ENCODE measurements at regions not wholly inside any gene's neighbourhood (a gene's known extent, or its start where the extent isn't known, plus 50 kb on each side); places are given as distances from the start of the nearest gene placed in this dataset.

DNA sequence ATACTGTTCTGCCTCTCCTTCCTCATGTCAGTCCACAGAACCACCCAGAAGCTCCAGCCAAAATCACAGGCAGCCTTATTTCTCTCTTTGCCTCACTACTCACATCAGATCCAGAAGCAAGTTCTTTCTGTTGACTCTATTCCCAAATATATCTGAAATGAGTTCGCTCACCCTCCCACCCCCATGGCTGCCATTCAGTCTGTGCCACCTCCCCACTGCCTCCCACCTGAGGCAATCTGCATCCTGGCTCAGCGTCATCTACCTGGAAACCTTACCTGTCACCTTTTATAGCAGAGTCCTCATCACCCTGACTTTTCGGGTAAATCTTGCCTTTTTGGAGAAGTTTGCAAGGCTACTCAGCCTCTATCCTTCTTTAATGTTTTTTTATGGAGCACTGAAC is 501.8 kb downstream of the BCL11B start:
- TF ChIP-seq, protein P1, sequence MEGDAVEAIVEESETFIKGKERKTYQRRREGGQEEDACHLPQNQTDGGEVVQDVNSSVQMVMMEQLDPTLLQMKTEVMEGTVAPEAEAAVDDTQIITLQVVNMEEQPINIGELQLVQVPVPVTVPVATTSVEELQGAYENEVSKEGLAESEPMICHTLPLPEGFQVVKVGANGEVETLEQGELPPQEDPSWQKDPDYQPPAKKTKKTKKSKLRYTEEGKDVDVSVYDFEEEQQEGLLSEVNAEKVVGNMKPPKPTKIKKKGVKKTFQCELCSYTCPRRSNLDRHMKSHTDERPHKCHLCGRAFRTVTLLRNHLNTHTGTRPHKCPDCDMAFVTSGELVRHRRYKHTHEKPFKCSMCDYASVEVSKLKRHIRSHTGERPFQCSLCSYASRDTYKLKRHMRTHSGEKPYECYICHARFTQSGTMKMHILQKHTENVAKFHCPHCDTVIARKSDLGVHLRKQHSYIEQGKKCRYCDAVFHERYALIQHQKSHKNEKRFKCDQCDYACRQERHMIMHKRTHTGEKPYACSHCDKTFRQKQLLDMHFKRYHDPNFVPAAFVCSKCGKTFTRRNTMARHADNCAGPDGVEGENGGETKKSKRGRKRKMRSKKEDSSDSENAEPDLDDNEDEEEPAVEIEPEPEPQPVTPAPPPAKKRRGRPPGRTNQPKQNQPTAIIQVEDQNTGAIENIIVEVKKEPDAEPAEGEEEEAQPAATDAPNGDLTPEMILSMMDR (IDR thresholded peaks at IDR 0.05): no peak
- TF ChIP-seq ETV6 (CRISPR knock-in tag; IDR thresholded peaks at IDR 0.05) (no peak), ZBTB21 (CRISPR knock-in tag; IDR thresholded peaks at IDR 0.05; ENCODE audit: borderline replicate concordance) (no peak)

Data from WTC11 (cell line).